Activated T-cell treated with anti-CD3 and anti-CD28 coated beads, Interleukin-2, amount 50 U/mL, for 4 hours (primary cell): ENCODE measurements at regions not wholly inside any gene's neighbourhood (a gene's known extent, or its start where the extent isn't known, plus 50 kb on each side); places are given as distances from the start of the nearest gene placed in this dataset.

Experiments
- ATAC-seq, 2 donors: fragments of 200-7000 bp; cut with Tn5 transposase; one replicate each; pipeline ENCODE4 v1.10.0; 2021
- DNase-seq: peaks from one replicate; pipeline ENCODE4 v3.0.0-alpha.2; 2020
- H3K27me3 Mint-ChIP-seq: one replicate; pipeline ENCODE4 v1.8.0; 2021; ENCODE audit warnings: low read depth, mixed read lengths
- H3K36me3 Mint-ChIP-seq: one replicate; pipeline ENCODE4 v1.8.0; 2022; ENCODE audit warnings: mixed read lengths; ENCODE audit not compliant: insufficient read depth
- H3K4me1 Mint-ChIP-seq: one replicate; pipeline ENCODE4 v1.8.0; 2021; ENCODE audit warnings: low read depth, mixed read lengths
- H3K4me3 Mint-ChIP-seq: one replicate; pipeline ENCODE4 v1.8.0; 2021; ENCODE audit warnings: mild to moderate bottlenecking, moderate library complexity, mixed read lengths
- H3K9me3 Mint-ChIP-seq: one replicate; pipeline ENCODE4 v1.8.0; 2021; ENCODE audit warnings: mixed read lengths

GRCh38 chr16:65843941-65844340, 522.5 kb upstream of the CDH5 start:
- no peaks in the 10 kb centered on the region for H3K4me1 Mint-ChIP-seq
- no peak overlapping the region for H3K4me3 Mint-ChIP-seq
- peaks cover 2% of the 10 kb centered on the region for H3K27me3 Mint-ChIP-seq
- ATAC-seq (no peak), DNase-seq (no peak)
- H3K9me3 Mint-ChIP-seq, result no peaks in the 10 kb centered on the region
- H3K36me3 Mint-ChIP-seq, result no peaks in the 10 kb centered on the region

GRCh38 chr16:65842067-65842466, 524.4 kb upstream of the CDH5 start:
- Mint-ChIP-seq H3K9me3 (no peaks in the 10 kb centered on the region), H3K4me3 (no peak overlapping the region), H3K36me3 (no peaks in the 10 kb centered on the region), H3K27me3 (peaks cover 2% of the 10 kb centered on the region), H3K4me1 (no peaks in the 10 kb centered on the region)
- DNase-seq (no peak), ATAC-seq (no peak)

GRCh38 chr16:65838001-65838400, 528.5 kb upstream of the CDH5 start:
- ATAC-seq (no peak), DNase-seq (no peak)
- Mint-ChIP-seq H3K36me3 (no peaks in the 10 kb centered on the region), H3K4me3 (no peak overlapping the region), H3K9me3 (no peaks in the 10 kb centered on the region), H3K4me1 (no peaks in the 10 kb centered on the region), H3K27me3 (peaks cover 2% of the 10 kb centered on the region)

GRCh38 chr16:65837464-65837863, 529.0 kb upstream of the CDH5 start:
- DNase-seq, result no peak
- no peaks in the 10 kb centered on the region for H3K9me3 Mint-ChIP-seq
- no peaks in the 10 kb centered on the region for H3K36me3 Mint-ChIP-seq
- no peak for ATAC-seq
- H3K4me1 Mint-ChIP-seq, result no peaks in the 10 kb centered on the region
- H3K4me3 Mint-ChIP-seq, result no peak overlapping the region
- peaks cover 2% of the 10 kb centered on the region for H3K27me3 Mint-ChIP-seq

- Mint-ChIP-seq H3K27me3 (no peaks in the 10 kb centered on the region), H3K36me3 (no peaks in the 10 kb centered on the region), H3K4me1 (no peaks in the 10 kb centered on the region), H3K9me3 (no peaks in the 10 kb centered on the region), H3K4me3 (no peak overlapping the region)
- DNase-seq, result no peak
- ATAC-seq, result no peak
Measured at GRCh38 chr16:65834688-65835087, 531.8 kb upstream of the CDH5 start.

GRCh38 chr16:65833171-65833871, 533.2 kb upstream of the CDH5 start:
- Mint-ChIP-seq H3K36me3 (no peaks in the 10 kb centered on the region), H3K4me1 (no peaks in the 10 kb centered on the region), H3K4me3 (no peak overlapping the region), H3K27me3 (peaks cover 2% of the 10 kb centered on the region), H3K9me3 (no peaks in the 10 kb centered on the region)
- ATAC-seq, result no peak
- DNase-seq, result no peak

GRCh38 chr16:65832679-65833078, 533.8 kb upstream of the CDH5 start:
- DNase-seq, result no peak
- H3K27me3 Mint-ChIP-seq, result peaks cover 2% of the 10 kb centered on the region
- no peaks in the 10 kb centered on the region for H3K4me1 Mint-ChIP-seq
- ATAC-seq, result no peak
- H3K4me3 Mint-ChIP-seq, result no peak overlapping the region
- H3K36me3 Mint-ChIP-seq, result no peaks in the 10 kb centered on the region
- H3K9me3 Mint-ChIP-seq, result no peaks in the 10 kb centered on the region

GRCh38 chr16:65831903-65832666, 534.4 kb upstream of the CDH5 start:
- no peak for ATAC-seq
- Mint-ChIP-seq H3K9me3 (no peaks in the 10 kb centered on the region), H3K4me1 (no peaks in the 10 kb centered on the region), H3K27me3 (peaks cover 2% of the 10 kb centered on the region), H3K4me3 (no peak overlapping the region), H3K36me3 (no peaks in the 10 kb centered on the region)
- DNase-seq, result no peak

GRCh38 chr16:65829076-65829475, 537.4 kb upstream of the CDH5 start:
- Mint-ChIP-seq H3K27me3 (peaks cover 3% of the 10 kb centered on the region), H3K4me3 (no peak overlapping the region), H3K36me3 (no peaks in the 10 kb centered on the region), H3K9me3 (no peaks in the 10 kb centered on the region), H3K4me1 (no peaks in the 10 kb centered on the region)
- DNase-seq, result no peak
- no peak for ATAC-seq

GRCh38 chr16:65828296-65828695, 538.2 kb upstream of the CDH5 start:
- H3K27me3 Mint-ChIP-seq, result peaks cover 3% of the 10 kb centered on the region
- DNase-seq, result no peak
- H3K4me1 Mint-ChIP-seq, result no peaks in the 10 kb centered on the region
- H3K36me3 Mint-ChIP-seq, result no peaks in the 10 kb centered on the region
- ATAC-seq, result no peak
- no peak overlapping the region for H3K4me3 Mint-ChIP-seq
- H3K9me3 Mint-ChIP-seq, result no peaks in the 10 kb centered on the region

GRCh38 chr16:65827231-65827630, 539.3 kb upstream of the CDH5 start:
- DNase-seq, result no peak
- Mint-ChIP-seq H3K9me3 (no peaks in the 10 kb centered on the region), H3K4me3 (no peak overlapping the region), H3K36me3 (no peaks in the 10 kb centered on the region), H3K4me1 (no peaks in the 10 kb centered on the region), H3K27me3 (peaks cover 3% of the 10 kb centered on the region)
- ATAC-seq, result no peak

- ATAC-seq (no peak), DNase-seq (no peak)
- Mint-ChIP-seq H3K36me3 (no peaks in the 10 kb centered on the region), H3K4me3 (no peak overlapping the region), H3K4me1 (no peaks in the 10 kb centered on the region), H3K27me3 (peaks cover 3% of the 10 kb centered on the region), H3K9me3 (no peaks in the 10 kb centered on the region)
Measured at GRCh38 chr16:65825191-65825856, 541.2 kb upstream of the CDH5 start.

GRCh38 chr16:65822148-65822547, 544.3 kb upstream of the CDH5 start:
- no peak for DNase-seq
- Mint-ChIP-seq H3K36me3 (no peaks in the 10 kb centered on the region), H3K4me1 (no peaks in the 10 kb centered on the region), H3K27me3 (peaks cover 1% of the 10 kb centered on the region), H3K4me3 (no peak overlapping the region), H3K9me3 (no peaks in the 10 kb centered on the region)
- ATAC-seq, result no peak

- ATAC-seq (no peak), DNase-seq (no peak)
- Mint-ChIP-seq H3K4me3 (no peak overlapping the region), H3K36me3 (no peaks in the 10 kb centered on the region), H3K9me3 (no peaks in the 10 kb centered on the region), H3K4me1 (no peaks in the 10 kb centered on the region), H3K27me3 (no peaks in the 10 kb centered on the region)
Measured at GRCh38 chr16:65819136-65819898, 547.2 kb upstream of the CDH5 start.
